GM12874 (cell line): ENCODE measurements at regions not wholly inside any gene's neighbourhood (a gene's known extent, or its start where the extent isn't known, plus 50 kb on each side); places are given as distances from the start of the nearest gene placed in this dataset.

Source experiments
- CTCF ChIP-seq: IDR thresholded peaks from 2 replicates; pipeline ENCODE4 v1.5.1; 2011; ENCODE audit warnings: low read depth, mild to moderate bottlenecking, control low read depth, low read length, moderate library complexity; ENCODE audit not compliant: insufficient read depth

- no peak for TF ChIP-seq CTCF
Observed at GRCh38 chr10:129027906-129028305, 439.1 kb upstream of the MGMT start.

- TF ChIP-seq CTCF, result no peak
Observed at GRCh38 chr10:129028451-129028850, 438.6 kb upstream of the MGMT start.

GRCh38 chr10:129029051-129029450 is 438.0 kb upstream of the MGMT start:
- TF ChIP-seq CTCF, result no peak

- no peak for TF ChIP-seq CTCF
Observed at GRCh38 chr10:129029851-129030602, 437.0 kb upstream of the MGMT start.

- TF ChIP-seq CTCF, result no peak
Observed at GRCh38 chr10:129030603-129030895, 436.5 kb upstream of the MGMT start.

GRCh38 chr10:129030996-129031843 is 435.8 kb upstream of the MGMT start:
- TF ChIP-seq CTCF, result peak; percentile 75

GRCh38 chr10:129031844-129032150 is 435.2 kb upstream of the MGMT start:
- TF ChIP-seq CTCF, result no peak
